A549 (cell line): ENCODE measurements at regions not wholly inside any gene's neighbourhood (a gene's known extent, or its start where the extent isn't known, plus 50 kb on each side); places are given as distances from the start of the nearest gene placed in this dataset.
A peak's percentile ranks its signal among the peaks of the same experiment; 100 is the strongest.

Experiments
- ATAC-seq, 2 experiments: fragments of 200-7000 bp in 1 of 2; fragments of >200 bp in 1 of 2; cut with Nextera tagmentation in 1 of 2; cut with Tn5 transposase in 1 of 2; 3 replicates each; pipeline versions ENCODE4 v1.8.0 to v1.9.1; 2018 to 2020; ENCODE audit warnings: mild to moderate bottlenecking in 1 of 2, moderate library complexity in 1 of 2
- CTCF ChIA-PET: fragments of 300-600 bp; sonication (Branson Sonifier 250); formaldehyde crosslinking; extraction: SDS; loops from one replicate; lab custom pipeline; 2021; ENCODE audit warnings: antibody characterized with exemption, inconsistent platforms; lab: Yijun Ruan, JAX
- POLR2A ChIA-PET: fragments of 350-600 bp; formaldehyde crosslinking; extraction: SDS; loops from one replicate; lab custom pipeline; 2021; ENCODE audit warnings: antibody characterized with exemption, inconsistent platforms; lab: Yijun Ruan, JAX
- DNase-seq, 2 experiments: peaks; one replicate each; pipeline versions ENCODE4 v3.0.0 to v3.0.0-alpha.2; 2011 to 2016; ENCODE audit warnings: low read depth in 1 of 2, low spot score in 1 of 2
- FAIRE-seq: peaks from 2 replicates; lab custom pipeline; 2011; peaks lifted over from hg19 to GRCh38; lab: Jason Lieb, UNC
- H3K27ac ChIP-seq, 2 experiments: fragments of >200 bp; sonication (Bioruptor Twin); formaldehyde crosslinking; 3 replicates each; pipeline ENCODE4 v1.5.1; 2016 to 2017
- H3K4me1 ChIP-seq: fragments of >200 bp; sonication (Bioruptor Twin); formaldehyde crosslinking; 3 replicates; pipeline ENCODE4 v1.6.1; 2016
- H3K4me2 ChIP-seq: fragments of >200 bp; sonication (Bioruptor Twin); formaldehyde crosslinking; 3 replicates; pipeline ENCODE4 v1.6.1; 2016
- H3K4me3 ChIP-seq: fragments of >200 bp; sonication (Bioruptor Twin); formaldehyde crosslinking; 3 replicates; pipeline ENCODE4 v1.5.1; 2016
- H3K9me3 ChIP-seq: fragments of >200 bp; sonication (Bioruptor Twin); formaldehyde crosslinking; 3 replicates; pipeline ENCODE4 v1.6.1; 2016
- ATOH8 ChIP-seq: fragments of 250-450 bp; sonication (Bioruptor Pico); IDR thresholded peaks from 2 replicates; pipeline ENCODE4 v1.5.0; 2020; ENCODE audit warnings: low read depth, mild to moderate bottlenecking, moderate library complexity
- FOXS1 ChIP-seq: fragments of 250-450 bp; sonication (Bioruptor Pico); IDR thresholded peaks from 2 replicates; pipeline ENCODE4 v1.5.0; 2020; ENCODE audit warnings: mild to moderate bottlenecking, moderate library complexity
- HDAC2 ChIP-seq: fragments of 200-600 bp; sonication (generic); IDR thresholded peaks from 2 replicates; pipeline ENCODE4 v1.6.1; 2016
- HEYL ChIP-seq: fragments of 250-450 bp; sonication (Bioruptor Pico); IDR thresholded peaks from 2 replicates; pipeline ENCODE4 v1.8.0; 2021; ENCODE audit warnings: mild to moderate bottlenecking, moderate library complexity
- HOXB13 ChIP-seq: fragments of 250-450 bp; sonication (Bioruptor Pico); IDR thresholded peaks from 2 replicates; pipeline ENCODE4 v1.5.0; 2020; ENCODE audit warnings: low read depth, mild to moderate bottlenecking, moderate library complexity
- MAFK ChIP-seq: fragments of 450-650 bp; IDR thresholded peaks from 2 replicates; pipeline ENCODE4 v1.6.1; 2014; ENCODE audit not compliant: partially characterized antibody
- NFE2L2 ChIP-seq: fragments of 150-350 bp; conservative IDR thresholded peaks from 2 replicates; pipeline ENCODE4 v1.6.1; 2014; ENCODE audit warnings: low read length
- NPAS2 ChIP-seq: fragments of 250-450 bp; sonication (Bioruptor Pico); IDR thresholded peaks from 2 replicates; pipeline ENCODE4 v1.8.0; 2022; ENCODE audit warnings: mild to moderate bottlenecking, moderate library complexity, borderline replicate concordance
- NR3C1 ChIP-seq: fragments of >200 bp; sonication (Bioruptor Twin); formaldehyde crosslinking; IDR thresholded peaks from 3 replicates; pipeline ENCODE4 v1.6.1; 2017
- PHF8 ChIP-seq: fragments of 200-600 bp; sonication (generic); IDR thresholded peaks from 2 replicates; pipeline ENCODE4 v1.6.1; 2016; ENCODE audit warnings: low read depth, mild to moderate bottlenecking, antibody characterized with exemption, moderate library complexity, borderline replicate concordance
- RAD21 ChIP-seq, 2 experiments: fragments of >200 bp in 1 of 2; sonication (Bioruptor Twin) in 1 of 2; formaldehyde crosslinking in 1 of 2; IDR thresholded peaks in 1 of 2; conservative IDR thresholded peaks in 1 of 2; 2 replicates in 1 of 2; 3 replicates in 1 of 2; pipeline ENCODE4 v1.6.1; 2012 to 2018; ENCODE audit warnings: inconsistent platforms in 1 of 2
- RARB ChIP-seq: fragments of 250-450 bp; sonication (Bioruptor Pico); IDR thresholded peaks from 2 replicates; pipeline ENCODE4 v1.8.0; 2021; ENCODE audit warnings: mild to moderate bottlenecking, moderate library complexity
- SMC3 ChIP-seq: fragments of >200 bp; sonication (Bioruptor Twin); formaldehyde crosslinking; IDR thresholded peaks from 3 replicates; pipeline ENCODE4 v1.6.1; 2018; ENCODE audit warnings: inconsistent platforms
- USF2 ChIP-seq: fragments of 450-650 bp; IDR thresholded peaks from 2 replicates; pipeline ENCODE4 v1.6.1; 2014; ENCODE audit warnings: antibody characterized with exemption
- ZC3H11A ChIP-seq: fragments of 450-650 bp; IDR thresholded peaks from 2 replicates; pipeline ENCODE4 v1.6.1; 2014; ENCODE audit warnings: antibody characterized with exemption, mild to moderate bottlenecking
- ZSCAN20 ChIP-seq: fragments of 250-450 bp; sonication (Bioruptor Pico); IDR thresholded peaks from 2 replicates; pipeline ENCODE4 v1.8.0; 2022; ENCODE audit warnings: mild to moderate bottlenecking, moderate library complexity
- WGBS: methylation state at CpG from one replicate; pipeline ENCODE4 v1.1.6; 2017; ENCODE audit errors: missing lambda C conversion rate; 5-methylcytosine and 5-hydroxymethylcytosine counted together
- TF ChIP-seq, protein P1 (sequence below): fragments of >200 bp; sonication (Bioruptor Twin); formaldehyde crosslinking; IDR thresholded peaks from 3 replicates; pipeline ENCODE4 v1.5.1; 2016

- TF ChIP-seq ATOH8 (CRISPR knock-in tag), result no peak
- no peak for TF ChIP-seq USF2
- peak; percentile 96 to 97 for TF ChIP-seq RAD21 (conservative IDR thresholded peaks at IDR 0.05 in 1 of 2, IDR thresholded peaks at IDR 0.05 in 1 of 2)
- no peak for TF ChIP-seq HOXB13 (CRISPR knock-in tag)
- no peak for TF ChIP-seq NPAS2
- TF ChIP-seq, protein P1, sequence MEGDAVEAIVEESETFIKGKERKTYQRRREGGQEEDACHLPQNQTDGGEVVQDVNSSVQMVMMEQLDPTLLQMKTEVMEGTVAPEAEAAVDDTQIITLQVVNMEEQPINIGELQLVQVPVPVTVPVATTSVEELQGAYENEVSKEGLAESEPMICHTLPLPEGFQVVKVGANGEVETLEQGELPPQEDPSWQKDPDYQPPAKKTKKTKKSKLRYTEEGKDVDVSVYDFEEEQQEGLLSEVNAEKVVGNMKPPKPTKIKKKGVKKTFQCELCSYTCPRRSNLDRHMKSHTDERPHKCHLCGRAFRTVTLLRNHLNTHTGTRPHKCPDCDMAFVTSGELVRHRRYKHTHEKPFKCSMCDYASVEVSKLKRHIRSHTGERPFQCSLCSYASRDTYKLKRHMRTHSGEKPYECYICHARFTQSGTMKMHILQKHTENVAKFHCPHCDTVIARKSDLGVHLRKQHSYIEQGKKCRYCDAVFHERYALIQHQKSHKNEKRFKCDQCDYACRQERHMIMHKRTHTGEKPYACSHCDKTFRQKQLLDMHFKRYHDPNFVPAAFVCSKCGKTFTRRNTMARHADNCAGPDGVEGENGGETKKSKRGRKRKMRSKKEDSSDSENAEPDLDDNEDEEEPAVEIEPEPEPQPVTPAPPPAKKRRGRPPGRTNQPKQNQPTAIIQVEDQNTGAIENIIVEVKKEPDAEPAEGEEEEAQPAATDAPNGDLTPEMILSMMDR, result peak; percentile 89
Measured at GRCh38 chr7:95686109-95686508, 86.2 kb upstream of the DYNC1I1 start (continued).

GRCh38 chr7:95684505-95684904 is 87.8 kb upstream of the DYNC1I1 start:
- Histone ChIP-seq H3K4me1 (peaks cover 13% of the 10 kb centered on the region; the same call in 2 of the 3 replicates), H3K4me2 (no peak overlapping the region), H3K27ac (peak overlapping the region; percentile 47 to 58), H3K4me3 (no peak overlapping the region), H3K9me3 (no peaks in the 10 kb centered on the region)
- DNase-seq, result no peak
- WGBS, result 87% methylated on average over 2 of the region's 2 CpGs
- CTCF ChIA-PET, result interaction anchor here (1.6 to 6.2 kb wide), 5 partner anchors 22 to 173 kb away, joined by 3 to 57 read pairs (median 18); no protein-coding TSS in a partner anchor
- TF ChIP-seq HOXB13 (CRISPR knock-in tag) (no peak), PHF8 (no peak), HDAC2 (no peak), NFE2L2 (no peak), MAFK (no peak), ZSCAN20 (no peak)
- TF ChIP-seq, protein P1, result no peak
- no peak for FAIRE-seq
- POLR2A ChIA-PET, result no interaction called here
- ATAC-seq, result no peak

- peak overlapping the region; percentile 47 to 58; a peak in 5 of 6 replicates for H3K27ac ChIP-seq
- DNase-seq, result peak; percentile 18 to 31
- WGBS, result 53% methylated on average over 2 of the region's 2 CpGs
- POLR2A ChIA-PET, result no interaction called here
- H3K4me1 ChIP-seq, result peaks cover 13% of the 10 kb centered on the region; the same call in 2 of the 3 replicates
- TF ChIP-seq RAD21 (conservative IDR thresholded peaks at IDR 0.05 in 1 of 2, IDR thresholded peaks at IDR 0.05 in 1 of 2) (peak; percentile 37 to 42; a peak in 3 of 5 replicates), NR3C1 (no peak), ZC3H11A (no peak), FOXS1 (CRISPR knock-in tag) (no peak), SMC3 (peak; percentile 37; the same call in 2 of the 3 replicates), NFE2L2 (no peak), RARB (CRISPR knock-in tag) (no peak), HDAC2 (no peak), HEYL (CRISPR knock-in tag) (no peak)
- TF ChIP-seq, protein P1, result peak; percentile 32; the same call in 1 of the 3 replicates
- TF ChIP-seq, all 56 proteins: peak for 3
- peak in 1 of 2 experiments; percentile 56; a peak in 3 of 6 replicates for ATAC-seq
- Histone ChIP-seq H3K4me3 (no peak overlapping the region), H3K4me2 (no peak overlapping the region), H3K9me3 (no peaks in the 10 kb centered on the region)
- FAIRE-seq, result no peak
- CTCF ChIA-PET, result interaction anchor here (1.6 to 6.2 kb wide), 6 partner anchors 22 to 204 kb away, joined by 3 to 57 read pairs (median 12); no protein-coding TSS in a partner anchor
Measured at GRCh38 chr7:95684037-95684436, 87.7 kb upstream of the PDK4 start.
